Thoracic aorta (tissue), 2 donors: ENCODE measurements at regions not wholly inside any gene's neighbourhood (a gene's known extent, or its start where the extent isn't known, plus 50 kb on each side); places are given as distances from the start of the nearest gene placed in this dataset.
"Not testable (repeated sequence)": the region's sequence is repeated elsewhere in the genome, so short reads cannot be mapped to it uniquely, and the experiment has no call there.

Experiments
- ATAC-seq: fragments of 150-250 bp; one replicate; pipeline ENCODE4 v1.8.0; 2017; ENCODE audit warnings: low read depth; ENCODE audit not compliant: insufficient number of reproducible peaks, low FRiP score
- DNase-seq: peaks from one replicate; pipeline ENCODE4 v3.0.0-alpha.2; 2020; ENCODE audit warnings: low spot score
- H3K27ac ChIP-seq, 2 donors: fragments of 200-600 bp; sonication (generic); 1 replicate in 1 of 2; 2 replicates in 1 of 2; pipeline ENCODE4 v1.5.1; 2016; ENCODE audit warnings: mild to moderate bottlenecking in 2 of 2, moderate library complexity in 2 of 2
- H3K27me3 ChIP-seq: fragments of 200-600 bp; sonication (generic); replicated peaks from 2 replicates; pipeline ENCODE4 v1.6.0; 2016; ENCODE audit warnings: mild to moderate bottlenecking; ENCODE audit not compliant: insufficient read depth
- H3K36me3 ChIP-seq: fragments of 200-600 bp; sonication (generic); one replicate; pipeline ENCODE4 v1.5.1; 2016
- H3K4me1 ChIP-seq, 2 donors: fragments of 200-600 bp; sonication (generic); 1 replicate in 1 of 2; 2 replicates in 1 of 2; pipeline versions ENCODE4 v1.5.1 to v1.6.0; 2016; ENCODE audit warnings: low read depth in 2 of 2, mild to moderate bottlenecking in 1 of 2; ENCODE audit not compliant: control insufficient read depth in 1 of 2
- H3K4me3 ChIP-seq: fragments of 200-600 bp; sonication (generic); 2 replicates; pipeline ENCODE4 v1.5.1; 2016; ENCODE audit warnings: mild to moderate bottlenecking
- H3K9me3 ChIP-seq: fragments of 200-600 bp; sonication (generic); 2 replicates; pipeline ENCODE4 v1.5.1; 2016

GRCh38 chr16:16448423-16448822 lies 69.5 kb downstream of the NPIPA7 start:
- not testable (repeated sequence) for H3K9me3 ChIP-seq, ATAC-seq, H3K36me3 ChIP-seq

GRCh38 chr16:16449712-16450237 lies 70.8 kb downstream of the NPIPA7 start:
- ATAC-seq, H3K27ac ChIP-seq: not testable (repeated sequence)

More at GRCh38 chr16:16448423-16448822, 69.5 kb downstream of the NPIPA7 start:
- DNase-seq, H3K27me3 ChIP-seq, H3K4me3 ChIP-seq, H3K4me1 ChIP-seq, H3K27ac ChIP-seq: not testable (repeated sequence)

GRCh38 chr16:16451721-16452410 lies 72.9 kb downstream of the NPIPA7 start:
- not testable (repeated sequence) for H3K4me1 ChIP-seq, H3K27me3 ChIP-seq, H3K4me3 ChIP-seq, ATAC-seq, H3K9me3 ChIP-seq, DNase-seq, H3K36me3 ChIP-seq, H3K27ac ChIP-seq

More at GRCh38 chr16:16449712-16450237, 70.8 kb downstream of the NPIPA7 start:
- not testable (repeated sequence) for H3K36me3 ChIP-seq, DNase-seq, H3K27me3 ChIP-seq, H3K9me3 ChIP-seq, H3K4me1 ChIP-seq, H3K4me3 ChIP-seq

GRCh38 chr16:16458579-16458978 lies 79.6 kb downstream of the NPIPA7 start:
- not testable (repeated sequence) for ATAC-seq, DNase-seq, H3K36me3 ChIP-seq, H3K4me1 ChIP-seq, H3K27me3 ChIP-seq, H3K4me3 ChIP-seq, H3K9me3 ChIP-seq, H3K27ac ChIP-seq

- H3K9me3 ChIP-seq, H3K27me3 ChIP-seq, H3K4me1 ChIP-seq, H3K4me3 ChIP-seq, ATAC-seq, H3K36me3 ChIP-seq, H3K27ac ChIP-seq, DNase-seq: not testable (repeated sequence)
Observed at GRCh38 chr16:16463792-16464191, 84.9 kb downstream of the NPIPA7 start.

- H3K4me1 ChIP-seq, H3K4me3 ChIP-seq, ATAC-seq, DNase-seq, H3K27me3 ChIP-seq, H3K27ac ChIP-seq, H3K36me3 ChIP-seq, H3K9me3 ChIP-seq: not testable (repeated sequence)
Observed at GRCh38 chr16:16488919-16489318, 110.0 kb downstream of the NPIPA7 start.

- H3K36me3 ChIP-seq, H3K4me3 ChIP-seq, ATAC-seq, H3K27me3 ChIP-seq, H3K4me1 ChIP-seq, DNase-seq, H3K9me3 ChIP-seq, H3K27ac ChIP-seq: not testable (repeated sequence)
Observed at GRCh38 chr16:16489466-16489865, 110.5 kb downstream of the NPIPA7 start.

- H3K27ac ChIP-seq, H3K27me3 ChIP-seq, H3K9me3 ChIP-seq, H3K4me3 ChIP-seq, DNase-seq, ATAC-seq, H3K4me1 ChIP-seq, H3K36me3 ChIP-seq: not testable (repeated sequence)
Observed at GRCh38 chr16:16494114-16494513, 115.2 kb downstream of the NPIPA7 start.

- H3K36me3 ChIP-seq, H3K4me1 ChIP-seq, ATAC-seq, H3K4me3 ChIP-seq, H3K27me3 ChIP-seq, DNase-seq, H3K27ac ChIP-seq, H3K9me3 ChIP-seq: not testable (repeated sequence)
Observed at GRCh38 chr16:16494998-16495397, 116.1 kb downstream of the NPIPA7 start.

GRCh38 chr16:16499875-16500274 lies 120.9 kb downstream of the NPIPA7 start:
- peak; percentile 55 for ATAC-seq
- not testable (repeated sequence) for H3K4me1 ChIP-seq, H3K4me3 ChIP-seq, H3K9me3 ChIP-seq, DNase-seq, H3K27ac ChIP-seq, H3K36me3 ChIP-seq, H3K27me3 ChIP-seq

- not testable (repeated sequence) for H3K4me3 ChIP-seq, H3K27me3 ChIP-seq, DNase-seq, ATAC-seq, H3K9me3 ChIP-seq, H3K27ac ChIP-seq, H3K4me1 ChIP-seq, H3K36me3 ChIP-seq
Observed at GRCh38 chr16:16507041-16507440, 128.1 kb downstream of the NPIPA7 start.

- H3K4me1 ChIP-seq, H3K4me3 ChIP-seq, ATAC-seq: not testable (repeated sequence)
Observed at GRCh38 chr16:16508344-16508743, 129.4 kb downstream of the NPIPA7 start.

GRCh38 chr16:16519395-16519794 lies 140.5 kb downstream of the NPIPA7 start:
- H3K36me3 ChIP-seq, H3K4me3 ChIP-seq, ATAC-seq, DNase-seq, H3K9me3 ChIP-seq, H3K4me1 ChIP-seq, H3K27me3 ChIP-seq, H3K27ac ChIP-seq: not testable (repeated sequence)

More at GRCh38 chr16:16508344-16508743, 129.4 kb downstream of the NPIPA7 start:
- not testable (repeated sequence) for DNase-seq, H3K27ac ChIP-seq, H3K36me3 ChIP-seq, H3K27me3 ChIP-seq, H3K9me3 ChIP-seq
